OCI-LY3 (cell line): ENCODE measurements at regions not wholly inside any gene's neighbourhood (a gene's known extent, or its start where the extent isn't known, plus 50 kb on each side); places are given as distances from the start of the nearest gene placed in this dataset.

Experiments
- H2AFZ ChIP-seq: fragments of 200-600, 300-600 bp; shearing (Covaris generic); 2 replicates; pipeline ENCODE4 v1.6.0; 2014; ENCODE audit warnings: antibody characterized with exemption, low read depth, low read length
- H3K27ac ChIP-seq: fragments of 200-600, 300-600 bp; sonication (generic); 2 replicates; pipeline ENCODE4 v1.5.1; 2014; ENCODE audit warnings: mild to moderate bottlenecking, low read length, moderate library complexity, mixed read lengths
- H3K27me3 ChIP-seq: fragments of 200-600, 300-600 bp; sonication (generic); 2 replicates; pipeline ENCODE4 v1.6.1; 2014; ENCODE audit warnings: low read depth, low read length, mixed read lengths
- H3K36me3 ChIP-seq: fragments of 200-600, 300-600 bp; sonication (generic); replicated peaks from 2 replicates; pipeline ENCODE3; 2014; ENCODE audit warnings: low read depth, low read length, mixed read lengths
- H3K4me1 ChIP-seq: fragments of 300-600, 200-600 bp; sonication (generic); 2 replicates; pipeline ENCODE4 v1.6.1; 2014; ENCODE audit warnings: low read length, mixed read lengths
- H3K4me2 ChIP-seq: fragments of 200-600, 300-600 bp; sonication (generic); 2 replicates; pipeline ENCODE4 v1.6.1; 2014; ENCODE audit warnings: low read length, mixed read lengths
- H3K4me3 ChIP-seq: fragments of 300-600, 200-600 bp; sonication (generic); 2 replicates; pipeline ENCODE4 v1.5.1; 2014; ENCODE audit warnings: antibody characterized with exemption, mild to moderate bottlenecking, low read length, moderate library complexity
- H3K79me2 ChIP-seq: fragments of 300-600, 200-600 bp; shearing (Covaris generic); 2 replicates; pipeline ENCODE4 v1.6.1; 2014; ENCODE audit warnings: mild to moderate bottlenecking, low read length, mixed read lengths
- H3K9ac ChIP-seq: fragments of 300-600, 200-600 bp; shearing (Covaris generic); 2 replicates; pipeline ENCODE4 v1.6.0; 2014; ENCODE audit warnings: mild to moderate bottlenecking, low read length, moderate library complexity
- H3K9me3 ChIP-seq: fragments of 200-600, 300-600 bp; shearing (Covaris generic); 2 replicates; pipeline ENCODE4 v1.6.1; 2014; ENCODE audit warnings: low read length, mixed read lengths; ENCODE audit not compliant: insufficient read depth
- H4K20me1 ChIP-seq: fragments of 200-600, 300-600 bp; sonication (generic); 2 replicates; pipeline ENCODE4 v1.6.1; 2016; ENCODE audit warnings: low read length, mixed read lengths; ENCODE audit not compliant: insufficient read depth
- EZH2phosphoT487 ChIP-seq: fragments of 200-600 bp; shearing (Covaris generic); IDR thresholded peaks from 2 replicates; pipeline ENCODE4 v1.6.1; 2018; ENCODE audit warnings: antibody characterized with exemption, mixed run types, low read depth
- TF ChIP-seq, protein P1 (sequence below): fragments of 200-600, 300-600 bp; sonication (generic); IDR thresholded peaks from 2 replicates; pipeline ENCODE4 v1.5.1; 2014; ENCODE audit warnings: antibody characterized with exemption, low read length, low read depth

DNA sequence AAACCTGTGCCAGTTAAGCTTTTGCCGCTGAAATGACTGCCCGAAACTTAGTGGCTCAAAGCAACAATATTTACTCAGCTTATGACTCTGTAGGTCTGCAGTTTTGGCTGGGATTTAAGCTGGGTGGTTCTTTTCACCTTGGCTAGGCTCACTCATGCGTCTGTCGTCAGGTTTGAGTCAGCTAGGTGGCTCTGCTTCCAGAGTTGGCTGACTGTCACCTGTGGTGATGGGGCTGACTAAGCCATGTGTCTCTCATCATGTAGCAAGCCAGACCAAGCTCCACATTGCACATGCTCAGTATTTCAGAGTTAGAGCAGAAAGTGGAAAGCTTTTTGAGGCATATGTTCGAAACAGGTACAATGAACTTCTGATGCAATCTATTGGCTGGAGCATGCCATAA is 354.8 kb downstream of the MEIS1 start:
- no peak overlapping the region for H2AFZ ChIP-seq
- no peak overlapping the region for H3K27ac ChIP-seq
- H3K4me3 ChIP-seq, result no peak overlapping the region
- no peaks in the 10 kb centered on the region for H4K20me1 ChIP-seq
- H3K36me3 ChIP-seq, result no peaks in the 10 kb centered on the region
- H3K79me2 ChIP-seq, result no peaks in the 10 kb centered on the region
- no peaks in the 10 kb centered on the region for H3K27me3 ChIP-seq
- no peak overlapping the region for H3K9ac ChIP-seq
- H3K4me1 ChIP-seq, result no peaks in the 10 kb centered on the region
- TF ChIP-seq, protein P1, sequence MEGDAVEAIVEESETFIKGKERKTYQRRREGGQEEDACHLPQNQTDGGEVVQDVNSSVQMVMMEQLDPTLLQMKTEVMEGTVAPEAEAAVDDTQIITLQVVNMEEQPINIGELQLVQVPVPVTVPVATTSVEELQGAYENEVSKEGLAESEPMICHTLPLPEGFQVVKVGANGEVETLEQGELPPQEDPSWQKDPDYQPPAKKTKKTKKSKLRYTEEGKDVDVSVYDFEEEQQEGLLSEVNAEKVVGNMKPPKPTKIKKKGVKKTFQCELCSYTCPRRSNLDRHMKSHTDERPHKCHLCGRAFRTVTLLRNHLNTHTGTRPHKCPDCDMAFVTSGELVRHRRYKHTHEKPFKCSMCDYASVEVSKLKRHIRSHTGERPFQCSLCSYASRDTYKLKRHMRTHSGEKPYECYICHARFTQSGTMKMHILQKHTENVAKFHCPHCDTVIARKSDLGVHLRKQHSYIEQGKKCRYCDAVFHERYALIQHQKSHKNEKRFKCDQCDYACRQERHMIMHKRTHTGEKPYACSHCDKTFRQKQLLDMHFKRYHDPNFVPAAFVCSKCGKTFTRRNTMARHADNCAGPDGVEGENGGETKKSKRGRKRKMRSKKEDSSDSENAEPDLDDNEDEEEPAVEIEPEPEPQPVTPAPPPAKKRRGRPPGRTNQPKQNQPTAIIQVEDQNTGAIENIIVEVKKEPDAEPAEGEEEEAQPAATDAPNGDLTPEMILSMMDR, result no peak
- TF ChIP-seq EZH2phosphoT487, result no peak
- no peak overlapping the region for H3K4me2 ChIP-seq
- H3K9me3 ChIP-seq, result no peaks in the 10 kb centered on the region

DNA sequence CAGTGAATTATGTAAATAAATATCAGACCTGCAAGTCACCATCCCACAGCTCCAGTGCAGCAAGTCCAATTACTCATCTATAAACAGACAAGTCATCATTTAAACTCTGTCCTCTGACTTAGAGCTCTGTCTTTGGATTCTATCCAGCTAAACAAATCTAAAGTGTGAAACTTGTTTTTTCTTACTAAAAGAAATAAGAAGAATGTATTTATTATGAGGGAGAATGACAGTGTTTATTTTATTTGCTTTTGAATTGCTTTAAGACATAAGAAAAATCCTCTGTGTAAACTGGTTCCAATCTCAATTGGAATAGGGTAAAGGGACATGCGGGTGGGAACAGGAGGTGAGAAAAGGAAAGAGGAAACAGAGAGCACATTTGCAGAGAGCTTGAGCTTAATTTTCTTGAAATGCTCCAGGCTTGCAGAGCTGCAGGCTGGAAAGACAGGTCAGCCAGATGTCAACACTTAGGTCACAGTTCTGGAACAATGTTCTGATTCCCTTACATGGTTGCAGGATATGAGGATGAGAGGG is 355.8 kb downstream of the MEIS1 start:
- H4K20me1 ChIP-seq, result no peaks in the 10 kb centered on the region
- no peaks in the 10 kb centered on the region for H3K79me2 ChIP-seq
- TF ChIP-seq, protein P1, result no peak
- no peak for TF ChIP-seq EZH2phosphoT487

DNA sequence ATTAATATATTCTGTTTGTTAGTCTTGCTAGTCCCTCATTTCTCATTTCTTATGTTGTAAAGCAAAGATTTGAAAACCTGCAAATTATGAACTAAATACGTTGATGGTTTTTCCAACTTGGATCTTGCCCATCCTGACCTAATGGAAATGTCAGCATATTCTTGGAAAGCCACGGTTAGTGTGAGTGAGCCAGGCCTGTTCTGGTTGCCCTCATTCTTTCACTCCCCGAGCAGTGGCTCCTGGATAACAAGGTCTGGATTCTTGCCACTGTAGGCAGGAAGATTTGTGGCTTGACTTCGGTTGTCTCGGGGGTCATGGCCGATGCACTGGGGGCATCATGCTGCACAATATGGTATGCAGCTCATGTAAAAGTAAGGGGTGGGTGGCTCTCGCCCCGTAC is 359.1 kb downstream of the MEIS1 start:
- H3K27me3 ChIP-seq, result no peaks in the 10 kb centered on the region
- H3K4me1 ChIP-seq, result no peaks in the 10 kb centered on the region
- H3K79me2 ChIP-seq, result no peaks in the 10 kb centered on the region
- H3K4me3 ChIP-seq, result no peak overlapping the region
- H3K9me3 ChIP-seq, result no peaks in the 10 kb centered on the region
- no peak overlapping the region for H3K4me2 ChIP-seq
- no peak for TF ChIP-seq EZH2phosphoT487
- TF ChIP-seq, protein P1, result no peak
- no peak overlapping the region for H3K9ac ChIP-seq
- H4K20me1 ChIP-seq, result no peaks in the 10 kb centered on the region
- H2AFZ ChIP-seq, result no peak overlapping the region
- no peaks in the 10 kb centered on the region for H3K36me3 ChIP-seq
- H3K27ac ChIP-seq, result no peak overlapping the region

More for the DNA sequence above, 355.8 kb downstream of the MEIS1 start:
- Histone ChIP-seq H3K9me3 (no peaks in the 10 kb centered on the region), H3K27me3 (no peaks in the 10 kb centered on the region), H3K27ac (no peak overlapping the region), H3K36me3 (no peaks in the 10 kb centered on the region), H3K9ac (no peak overlapping the region), H3K4me3 (no peak overlapping the region), H2AFZ (no peak overlapping the region), H3K4me2 (no peak overlapping the region), H3K4me1 (no peaks in the 10 kb centered on the region)

DNA sequence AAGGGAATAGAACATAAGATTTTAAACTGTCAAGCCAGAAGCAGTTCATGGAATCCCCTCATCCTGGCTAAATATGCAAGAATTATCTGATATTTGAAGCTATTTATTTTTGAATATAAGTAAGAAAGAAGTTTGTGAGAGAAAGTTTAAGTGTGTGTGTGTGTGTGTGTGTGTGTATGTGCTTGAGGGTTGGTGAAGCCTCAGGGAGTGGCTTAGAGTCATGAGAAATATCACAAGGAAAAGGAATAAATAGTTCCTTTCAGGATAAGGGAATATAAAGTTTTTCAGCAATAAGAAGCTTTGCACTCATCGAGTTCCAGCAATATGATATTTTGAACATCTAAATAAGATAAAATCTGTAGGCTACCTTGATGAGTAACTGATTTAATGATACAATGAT is 359.6 kb downstream of the MEIS1 start:
- Histone ChIP-seq H3K79me2 (no peaks in the 10 kb centered on the region), H3K27me3 (no peaks in the 10 kb centered on the region), H3K9me3 (no peaks in the 10 kb centered on the region), H3K4me1 (no peaks in the 10 kb centered on the region), H3K4me3 (no peak overlapping the region), H3K4me2 (no peak overlapping the region), H4K20me1 (no peaks in the 10 kb centered on the region), H3K27ac (no peak overlapping the region), H3K36me3 (no peaks in the 10 kb centered on the region), H3K9ac (no peak overlapping the region), H2AFZ (no peak overlapping the region)
- TF ChIP-seq, protein P1, result no peak
- no peak for TF ChIP-seq EZH2phosphoT487
